Right lobe of liver (tissue), 4 donors: ENCODE measurements at regions not wholly inside any gene's neighbourhood (a gene's known extent, or its start where the extent isn't known, plus 50 kb on each side); places are given as distances from the start of the nearest gene placed in this dataset.

ENCODE experiments used
- CTCF ChIP-seq, 4 donors: fragments of 200-600 bp in 3 of 4; fragments of 450-650 bp in 1 of 4; IDR thresholded peaks; one replicate each; pipeline versions ENCODE4 v1.5.1 to v1.8.0; 2016 to 2022; ENCODE audit warnings: antibody characterized with exemption in 4 of 4, mild to moderate bottlenecking in 2 of 4
- POLR2A ChIP-seq: fragments of 450-650 bp; IDR thresholded peaks from one replicate; pipeline ENCODE4 v1.6.1; 2017; ENCODE audit warnings: antibody characterized with exemption, mild to moderate bottlenecking
- donor health status: DM: no; HTN: no; CAD: no.
- donor health status: DM: no; HTN: no; CAD: no.
- donor health status: DM: no; HTN: yes; CAD: no.

DNA sequence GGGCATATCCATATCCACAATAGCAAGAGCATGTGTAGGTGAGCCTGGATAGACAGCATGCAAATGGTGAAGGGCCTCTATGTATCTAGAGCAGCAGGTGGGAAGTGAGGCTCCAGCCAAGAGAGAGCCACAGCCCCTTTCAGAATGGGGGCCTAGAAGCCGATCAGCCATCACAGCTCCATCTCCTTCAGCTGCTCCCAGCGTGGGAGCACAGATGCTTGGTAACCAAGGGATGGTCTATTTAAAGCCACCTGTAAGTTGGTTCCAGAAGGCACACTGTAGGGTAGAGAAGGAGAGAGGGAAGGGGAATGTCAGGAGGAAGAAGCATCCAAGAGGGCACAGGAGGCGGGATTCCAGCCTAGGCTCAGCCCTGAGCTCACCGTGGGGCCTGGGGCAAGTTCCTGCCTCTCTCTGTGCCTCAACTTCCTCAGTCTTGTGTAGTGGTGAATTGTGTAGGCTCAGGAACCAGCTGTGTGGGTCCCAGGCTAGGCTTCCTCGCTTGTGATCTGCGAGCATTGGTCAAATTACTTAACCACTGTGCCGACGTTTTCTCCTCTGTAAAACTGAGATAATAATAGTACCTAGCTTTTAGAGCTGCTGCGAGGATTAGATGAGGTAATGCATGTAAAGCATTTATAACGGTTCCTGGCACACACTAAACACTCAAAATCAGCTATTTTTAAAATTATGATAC lies 122.9 kb upstream of the NAV2 start:
- TF ChIP-seq CTCF (IDR thresholded peaks at IDR 0.05) (no peak), POLR2A (no peak)
